ENCODE measurements at regions not wholly inside any gene's neighbourhood (a gene's known extent, or its start where the extent isn't known, plus 50 kb on each side); places are given as distances from the start of the nearest gene placed in this dataset.

GRCh38 chr3:147615035-147615434 is 205.9 kb downstream of the ZIC1 start:
- no peak overlapping the region for H3K9ac ChIP-seq (ENCODE audit: low read depth, low read length)
- no peaks in the 10 kb centered on the region for H3K4me1 ChIP-seq (ENCODE audit: control insufficient read depth, insufficient read depth, low read length)
- DNase-seq: no peak
- no peaks in the 10 kb centered on the region for H3K36me3 ChIP-seq (ENCODE audit: control insufficient read depth, insufficient read depth, low read length)
- no peak for ATAC-seq (ENCODE audit: low read depth)
- no peaks in the 10 kb centered on the region for H3K9me3 ChIP-seq (ENCODE audit: control insufficient read depth, insufficient read depth, low read length)
- no peak overlapping the region for H4K91ac ChIP-seq (ENCODE audit: insufficient read depth, low read depth, low read length)
- H2AFZ ChIP-seq (replicated peaks; ENCODE audit: low read length, poor library complexity): no peak overlapping the region
- no peak overlapping the region for H3K4me2 ChIP-seq (ENCODE audit: low read depth, low read length)
- H3K14ac ChIP-seq (replicated peaks; ENCODE audit: low read depth, low read length): no peak overlapping the region
- in situ Hi-C loops (cut with MboI; ENCODE audit: low sequenced_read_pairs): no loop called here
- no peaks in the 10 kb centered on the region for H3K27me3 ChIP-seq (ENCODE audit: control insufficient read depth, insufficient read depth, low read length)
- CTCF ChIA-PET: no interaction called here
- no peak overlapping the region for H3K27ac ChIP-seq (ENCODE audit: insufficient read depth, low read length)
- no CpG with 5 or more reads among the region's 4 CpGs for WGBS, 2 experiments (ENCODE audit: extremely low coverage in 2 of 2, insufficient read length in 1 of 2)
- dilution Hi-C loops (cut with HindIII; ENCODE audit: low sequenced_read_pairs, unreplicated experiment): no loop called here
- no TSS peak for BruUV-seq (replicated peaks)
- H2BK5ac ChIP-seq (ENCODE audit: low read depth, low read length, poor library complexity, severe bottlenecking): no peak overlapping the region
- TF ChIP-seq MAZ (IDR thresholded peaks at IDR 0.05; ENCODE audit: borderline replicate concordance, low read depth, low read length) (no peak), FOS (IDR thresholded peaks at IDR 0.05; ENCODE audit: low read depth, low read length) (no peak), USF2 (IDR thresholded peaks at IDR 0.05; ENCODE audit: low read depth, low read length) (no peak)
- H2BK15ac ChIP-seq (ENCODE audit: low read depth, low read length): no peak overlapping the region
- H3K4me3 ChIP-seq (ENCODE audit: insufficient read depth, low read depth, low read length): no peak overlapping the region
- no peaks in the 10 kb centered on the region for H3K79me1 ChIP-seq (ENCODE audit: low read depth in 1 of 2, low read length in 2 of 2)
- H4K20me1 ChIP-seq (ENCODE audit: insufficient read depth, low read length): no peaks in the 10 kb centered on the region
- no peak overlapping the region for H4K5ac ChIP-seq (ENCODE audit: low read depth, low read length)
- H3K4ac ChIP-seq (ENCODE audit: low read depth, low read length): no peak overlapping the region
- H4K8ac ChIP-seq (ENCODE audit: low read depth in 2 of 2, low read length in 2 of 2): no peak overlapping the region
- H2AK5ac ChIP-seq (ENCODE audit: low read depth, low read length): no peak overlapping the region
- POLR2A ChIA-PET (ENCODE audit: unreplicated experiment): no interaction called here
- no peak overlapping the region for H2BK20ac ChIP-seq (ENCODE audit: low read depth, low read length)
- no peak overlapping the region for H2AK9ac ChIP-seq (replicated peaks; ENCODE audit: low read depth, low read length, poor library complexity)
- H2BK120ac ChIP-seq (ENCODE audit: low read depth, low read length): no peak overlapping the region
- no peak overlapping the region for H3K18ac ChIP-seq (ENCODE audit: low read depth, low read length)
- H3K56ac ChIP-seq (ENCODE audit: extremely low read depth, insufficient read depth, low read length): no peak overlapping the region
- no peak overlapping the region for H3K23ac ChIP-seq (ENCODE audit: low read depth, low read length)
- H3K9me1 ChIP-seq (ENCODE audit: insufficient read depth, low read length): no peaks in the 10 kb centered on the region
- intact Hi-C loops (cut with micrococcal nuclease): loop anchor here (5.0 to 10.0 kb wide), 3 partner anchors 462 to 870 kb away; no protein-coding TSS in a partner anchor

All from IMR-90 (cell line).